ENCODE measurements at regions not wholly inside any gene's neighbourhood (a gene's known extent, or its start where the extent isn't known, plus 50 kb on each side); places are given as distances from the start of the nearest gene placed in this dataset.

DNA sequence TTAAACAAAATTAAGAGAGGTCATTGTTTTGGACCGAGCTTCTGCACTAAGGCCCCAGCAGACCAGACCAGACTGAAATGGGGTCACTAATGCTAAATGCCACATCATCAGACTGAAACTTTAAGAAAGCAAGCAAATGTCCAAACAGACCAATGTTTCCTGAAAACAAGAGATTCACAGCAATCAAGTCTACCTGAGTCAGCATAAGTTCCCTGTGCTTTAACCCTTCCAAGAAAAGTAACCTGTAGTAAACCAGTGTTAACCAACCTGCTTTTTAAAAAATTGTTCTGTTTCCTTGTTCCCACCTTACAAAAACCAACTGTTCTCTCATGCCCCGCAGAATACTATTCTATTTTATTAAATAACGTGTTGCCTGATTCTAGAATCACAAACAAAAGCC is 241.1 kb upstream of the GADL1 start:
- CTCF ChIA-PET: interaction anchor here (0.6 kb wide), 1 partner anchor 9 kb away, joined by 4 read pairs; no protein-coding TSS in a partner anchor

More for the DNA sequence above, 241.1 kb upstream of the GADL1 start:
- DNase-seq (no peak), ATAC-seq (ENCODE audit: low read depth) (no peak)
- no CpG with 5 or more reads among the region's 3 CpGs for WGBS, 2 experiments (ENCODE audit: extremely low coverage in 2 of 2, insufficient read length in 1 of 2)
- no peak overlapping the region for H4K8ac ChIP-seq (ENCODE audit: low read depth in 2 of 2, low read length in 2 of 2)
- H2AK9ac ChIP-seq (replicated peaks; ENCODE audit: low read depth, low read length, poor library complexity): no peak overlapping the region
- H3K36me3 ChIP-seq (ENCODE audit: control insufficient read depth, insufficient read depth, low read length): no peaks in the 10 kb centered on the region
- no peak overlapping the region for H2BK120ac ChIP-seq (ENCODE audit: low read depth, low read length)
- H2BK20ac ChIP-seq (ENCODE audit: low read depth, low read length): no peak overlapping the region
- POLR2A ChIA-PET (ENCODE audit: unreplicated experiment): no interaction called here
- no peak overlapping the region for H2AFZ ChIP-seq (replicated peaks; ENCODE audit: low read length, poor library complexity)
- H3K9me1 ChIP-seq (ENCODE audit: insufficient read depth, low read length): no peaks in the 10 kb centered on the region
- H2AK5ac ChIP-seq (ENCODE audit: low read depth, low read length): no peak overlapping the region
- no peak overlapping the region for H4K91ac ChIP-seq (ENCODE audit: insufficient read depth, low read depth, low read length)
- H3K18ac ChIP-seq (ENCODE audit: low read depth, low read length): no peak overlapping the region
- no peak overlapping the region for H4K5ac ChIP-seq (ENCODE audit: low read depth, low read length)
- dilution Hi-C loops (cut with HindIII; ENCODE audit: low sequenced_read_pairs, unreplicated experiment): no loop called here
- no peak overlapping the region for H2BK15ac ChIP-seq (ENCODE audit: low read depth, low read length)
- no peak overlapping the region for H3K14ac ChIP-seq (replicated peaks; ENCODE audit: low read depth, low read length)
- TF ChIP-seq MAZ (IDR thresholded peaks at IDR 0.05; ENCODE audit: borderline replicate concordance, low read depth, low read length) (no peak), RFX5 (IDR thresholded peaks at IDR 0.05; ENCODE audit: low read depth, low read length) (no peak), MAFK (IDR thresholded peaks at IDR 0.05; ENCODE audit: low read depth, low read length) (peak; percentile 65)
- BruUV-seq (replicated peaks): no TSS peak
- H3K56ac ChIP-seq (ENCODE audit: extremely low read depth, insufficient read depth, low read length): no peak overlapping the region
- no peaks in the 10 kb centered on the region for H3K9me3 ChIP-seq (ENCODE audit: control insufficient read depth, insufficient read depth, low read length)
- H3K27me3 ChIP-seq (ENCODE audit: control insufficient read depth, insufficient read depth, low read length): no peaks in the 10 kb centered on the region; the same call in 1 of the 2 replicates
- in situ Hi-C loops (cut with MboI; ENCODE audit: low sequenced_read_pairs): loop anchor here (25.0 kb wide), 1 partner anchor 1098 kb away; no protein-coding TSS in a partner anchor
- H4K20me1 ChIP-seq (ENCODE audit: insufficient read depth, low read length): no peaks in the 10 kb centered on the region
- H3K23ac ChIP-seq (ENCODE audit: low read depth, low read length): no peak overlapping the region
- no peak overlapping the region for H3K4me2 ChIP-seq (ENCODE audit: low read depth, low read length)
- no peak overlapping the region for H3K4ac ChIP-seq (ENCODE audit: low read depth, low read length)
- H2BK5ac ChIP-seq (ENCODE audit: low read depth, low read length, poor library complexity, severe bottlenecking): no peak overlapping the region
- intact Hi-C loops (cut with micrococcal nuclease): no loop called here
- H3K79me1 ChIP-seq (ENCODE audit: low read depth in 1 of 2, low read length in 2 of 2): no peaks in the 10 kb centered on the region
- no peak overlapping the region for H3K9ac ChIP-seq (ENCODE audit: low read depth, low read length)
- no peaks in the 10 kb centered on the region for H3K4me1 ChIP-seq (ENCODE audit: control insufficient read depth, insufficient read depth, low read length)
- no peak overlapping the region for H3K27ac ChIP-seq (ENCODE audit: insufficient read depth, low read length)
- no peak overlapping the region for H3K4me3 ChIP-seq (ENCODE audit: insufficient read depth, low read depth, low read length)

Data from IMR-90 (cell line).